22Rv1 (cell line): ENCODE measurements at regions not wholly inside any gene's neighbourhood (a gene's known extent, or its start where the extent isn't known, plus 50 kb on each side); places are given as distances from the start of the nearest gene placed in this dataset.

Experiments used
- CTCF ChIP-seq: fragments of 450-650 bp; IDR thresholded peaks from 2 replicates; pipeline ENCODE4 v1.5.1; 2017; ENCODE audit warnings: mild to moderate bottlenecking
- ZFX ChIP-seq: fragments of 450-650 bp; IDR thresholded peaks from 2 replicates; pipeline ENCODE4 v1.6.1; 2017; ENCODE audit warnings: antibody characterized with exemption, borderline replicate concordance

- no peak for TF ChIP-seq CTCF
- TF ChIP-seq ZFX, result no peak
Measured at GRCh38 chr2:172297950-172298349, 129.4 kb upstream of the ITGA6 start.
